IMR-90 (cell line): ENCODE measurements at regions not wholly inside any gene's neighbourhood (a gene's known extent, or its start where the extent isn't known, plus 50 kb on each side); places are given as distances from the start of the nearest gene placed in this dataset.
A peak's percentile ranks its signal among the peaks of the same experiment; 100 is the strongest.

Experiments
- ATAC-seq: fragments of 200-7000 bp; cut with Tn5 transposase; 2 replicates; pipeline ENCODE4 v1.9.1; 2020; ENCODE audit warnings: low read depth, mild to moderate bottlenecking, moderate library complexity
- BruUV-seq: library from RNA; stranded (reverse); fragments of 400-500 nt; replicated peaks from 2 replicates; lab custom pipeline; 2021; lab: Mats Ljungman, UMichigan
- CTCF ChIA-PET: fragments of 300-600 bp; formaldehyde crosslinking; extraction: SDS; loops from one replicate; lab custom pipeline; 2021; ENCODE audit warnings: antibody characterized with exemption; lab: Yijun Ruan, JAX
- POLR2A ChIA-PET: fragments of 300-600 bp; sonication (Branson Sonifier 250); formaldehyde crosslinking; loops from one replicate; lab custom pipeline; 2022; ENCODE audit warnings: antibody characterized with exemption; ENCODE audit not compliant: unreplicated experiment; lab: Charles Lee
- DNase-seq: peaks from one replicate; pipeline ENCODE4 v3.0.0; 2013
- H2AFZ ChIP-seq: replicated peaks from 2 replicates; pipeline ENCODE3; 2013; ENCODE audit warnings: low read length, mild to moderate bottlenecking; ENCODE audit not compliant: poor library complexity
- H2AK5ac ChIP-seq: 2 replicates; pipeline ENCODE4 v1.6.1; 2013; ENCODE audit warnings: low read depth, low read length, inconsistent platforms
- H2AK9ac ChIP-seq: replicated peaks from 2 replicates; pipeline ENCODE3; 2013; ENCODE audit warnings: mild to moderate bottlenecking, low read depth, low read length, moderate library complexity; ENCODE audit not compliant: poor library complexity
- H2BK120ac ChIP-seq: 2 replicates; pipeline ENCODE4 v1.6.1; 2013; ENCODE audit warnings: low read depth, low read length, inconsistent platforms
- H2BK15ac ChIP-seq: 3 replicates; pipeline ENCODE4 v1.6.1; 2013; ENCODE audit warnings: low read depth, low read length, inconsistent platforms
- H2BK20ac ChIP-seq: 2 replicates; pipeline ENCODE4 v1.6.1; 2013; ENCODE audit warnings: low read depth, mild to moderate bottlenecking, inconsistent platforms, low read length, moderate library complexity
- H2BK5ac ChIP-seq: 2 replicates; pipeline ENCODE4 v1.6.1; 2013; ENCODE audit warnings: mild to moderate bottlenecking, low read depth, low read length, inconsistent platforms; ENCODE audit not compliant: poor library complexity, severe bottlenecking
- H3K14ac ChIP-seq: replicated peaks from 2 replicates; pipeline ENCODE4 v1.6.1; 2013; ENCODE audit warnings: low read depth, low read length, inconsistent platforms
- H3K18ac ChIP-seq: 2 replicates; pipeline ENCODE4 v1.6.1; 2013; ENCODE audit warnings: low read depth, low read length, control low read depth
- H3K23ac ChIP-seq: 2 replicates; pipeline ENCODE4 v1.6.1; 2013; ENCODE audit warnings: low read depth, low read length, inconsistent platforms
- H3K27ac ChIP-seq: 2 replicates; pipeline ENCODE4 v1.5.1; 2013; ENCODE audit warnings: mild to moderate bottlenecking, control low read depth, low read length; ENCODE audit not compliant: insufficient read depth
- H3K27me3 ChIP-seq: 2 replicates; pipeline ENCODE4 v1.6.1; 2013; ENCODE audit warnings: low read length; ENCODE audit not compliant: control insufficient read depth, insufficient read depth
- H3K36me3 ChIP-seq: 2 replicates; pipeline ENCODE4 v1.6.1; 2013; ENCODE audit warnings: low read length, mixed read lengths; ENCODE audit not compliant: control insufficient read depth, insufficient read depth
- H3K4ac ChIP-seq: 2 replicates; pipeline ENCODE4 v1.6.1; 2013; ENCODE audit warnings: low read depth, low read length, inconsistent platforms
- H3K4me1 ChIP-seq: 2 replicates; pipeline ENCODE4 v1.6.1; 2013; ENCODE audit warnings: low read length, mixed read lengths; ENCODE audit not compliant: control insufficient read depth, insufficient read depth
- H3K4me2 ChIP-seq: 2 replicates; pipeline ENCODE4 v1.6.1; 2013; ENCODE audit warnings: low read depth, mild to moderate bottlenecking, control low read depth, low read length, moderate library complexity
- H3K4me3 ChIP-seq: 2 replicates; pipeline ENCODE4 v1.5.1; 2013; ENCODE audit warnings: low read depth, mild to moderate bottlenecking, control low read depth, low read length, moderate library complexity; ENCODE audit not compliant: insufficient read depth
- H3K56ac ChIP-seq: 2 replicates; pipeline ENCODE4 v1.6.1; 2013; ENCODE audit warnings: low read length, inconsistent platforms; ENCODE audit not compliant: insufficient read depth; ENCODE audit errors: extremely low read depth
- H3K79me1 ChIP-seq, 2 experiments: 2 replicates each; pipeline ENCODE4 v1.6.1; 2013; ENCODE audit warnings: low read length in 2 of 2, inconsistent platforms in 1 of 2, low read depth in 1 of 2
- H3K9ac ChIP-seq: 2 replicates; pipeline ENCODE4 v1.6.1; 2013; ENCODE audit warnings: low read depth, low read length, control low read depth
- H3K9me1 ChIP-seq: 2 replicates; pipeline ENCODE4 v1.6.1; 2013; ENCODE audit warnings: low read length, inconsistent platforms; ENCODE audit not compliant: insufficient read depth
- H3K9me3 ChIP-seq: 2 replicates; pipeline ENCODE4 v1.6.1; 2013; ENCODE audit warnings: low read length; ENCODE audit not compliant: control insufficient read depth, insufficient read depth
- H4K20me1 ChIP-seq: 2 replicates; pipeline ENCODE4 v1.6.1; 2013; ENCODE audit warnings: low read length, inconsistent platforms; ENCODE audit not compliant: insufficient read depth
- H4K5ac ChIP-seq: 2 replicates; pipeline ENCODE4 v1.6.1; 2013; ENCODE audit warnings: mild to moderate bottlenecking, low read depth, low read length, control low read depth
- H4K8ac ChIP-seq, 2 experiments: 2 replicates each; pipeline ENCODE4 v1.6.1; 2013; ENCODE audit warnings: low read depth in 2 of 2, low read length in 2 of 2, control low read depth in 1 of 2, inconsistent platforms in 1 of 2
- H4K91ac ChIP-seq: 2 replicates; pipeline ENCODE4 v1.6.1; 2013; ENCODE audit warnings: low read depth, low read length, inconsistent platforms; ENCODE audit not compliant: insufficient read depth
- BHLHE40 ChIP-seq: fragments of 150-350 bp; IDR thresholded peaks from 2 replicates; pipeline ENCODE4 v1.6.1; 2016; ENCODE audit warnings: mild to moderate bottlenecking, low read depth, low read length
- CEBPB ChIP-seq: IDR thresholded peaks from 2 replicates; pipeline ENCODE4 v1.6.1; 2012; ENCODE audit warnings: low read depth, low read length, improper control_type of control experiment
- CHD1 ChIP-seq: IDR thresholded peaks from 2 replicates; pipeline ENCODE4 v1.6.1; 2012; ENCODE audit warnings: low read depth, low read length, improper control_type of control experiment
- FOS ChIP-seq: fragments of 150-350 bp; IDR thresholded peaks from 2 replicates; pipeline ENCODE4 v1.6.1; 2016; ENCODE audit warnings: low read depth, low read length
- MAZ ChIP-seq: IDR thresholded peaks from 2 replicates; pipeline ENCODE4 v1.6.1; 2012; ENCODE audit warnings: low read depth, mild to moderate bottlenecking, low read length, improper control_type of control experiment, moderate library complexity, borderline replicate concordance
- MXI1 ChIP-seq: IDR thresholded peaks from 2 replicates; pipeline ENCODE4 v1.6.1; 2012; ENCODE audit warnings: low read depth, mild to moderate bottlenecking, low read length, moderate library complexity, borderline replicate concordance
- NFE2L2 ChIP-seq: fragments of 150-350 bp; IDR thresholded peaks from 2 replicates; pipeline ENCODE4 v1.6.1; 2016; ENCODE audit warnings: low read depth, mild to moderate bottlenecking, low read length
- RAD21 ChIP-seq: IDR thresholded peaks from 2 replicates; pipeline ENCODE4 v1.6.1; 2012; ENCODE audit warnings: low read length, improper control_type of control experiment
- RCOR1 ChIP-seq: IDR thresholded peaks from 2 replicates; pipeline ENCODE4 v1.6.1; 2012; ENCODE audit warnings: mild to moderate bottlenecking, low read length, improper control_type of control experiment; ENCODE audit not compliant: insufficient replicate concordance
- RFX5 ChIP-seq: IDR thresholded peaks from 2 replicates; pipeline ENCODE4 v1.8.0; 2012; ENCODE audit warnings: low read depth, mild to moderate bottlenecking, low read length, moderate library complexity
- SMC3 ChIP-seq: fragments of 150-350 bp; IDR thresholded peaks from 2 replicates; pipeline ENCODE4 v1.6.1; 2016; ENCODE audit warnings: low read depth, mild to moderate bottlenecking, antibody characterized with exemption, low read length, moderate library complexity
- WGBS, 2 experiments: methylation state at CpG; one replicate each; pipeline versions ENCODE4 v1.1.5 to v1.1.7; 2013; ENCODE audit warnings: missing lambda C conversion rate in 2 of 2; ENCODE audit not compliant: insufficient read length in 1 of 2; ENCODE audit errors: extremely low coverage in 2 of 2; 5-methylcytosine and 5-hydroxymethylcytosine counted together
- dilution Hi-C: fragments of 300-500 bp; cut with HindIII; formaldehyde crosslinking; loops from one replicate; pipeline ENCODE4 v1.14.3; 2018; ENCODE audit warnings: low sequenced_read_pairs; ENCODE audit not compliant: unreplicated experiment
- in situ Hi-C: fragments of 300-500 bp; cut with MboI; formaldehyde crosslinking; loops from 3 replicates; pipeline ENCODE4 v1.14.3; 2019; ENCODE audit warnings: low sequenced_read_pairs, inconsistent platforms, mixed read lengths
- intact Hi-C: fragments of 100-400 bp; cut with micrococcal nuclease; formaldehyde crosslinking; loops from 2 replicates; pipeline ENCODE4 v1.10.0; 2022
- TF ChIP-seq, protein P1 (sequence below): fragments of 150-350 bp; IDR thresholded peaks from 2 replicates; pipeline ENCODE4 v1.6.1; 2017; ENCODE audit warnings: mild to moderate bottlenecking, antibody characterized with exemption, low read length, low read depth
- TF ChIP-seq, protein P2 (sequence below): fragments of 150-350 bp; IDR thresholded peaks from 2 replicates; pipeline ENCODE4 v1.6.1; 2016; ENCODE audit warnings: low read depth, mild to moderate bottlenecking, low read length, moderate library complexity, borderline replicate concordance

- Histone ChIP-seq H2AK5ac (0 out of 2 replicates have a peak overlapping the region, but pooled peaks have one; percentile 30), H3K4me1 (peaks cover 11% of the 10 kb centered on the region; the same call in 1 of the 2 replicates), H3K18ac (no peak overlapping the region), H2AK9ac (no peak overlapping the region), H3K4ac (peak overlapping the region; percentile 53; the same call in 1 of the 2 replicates), H3K23ac (no peak overlapping the region), H3K14ac (no peak overlapping the region), H3K9me3 (peaks cover 7% of the 10 kb centered on the region; the same call in 1 of the 2 replicates), H3K9me1 (peaks cover 9% of the 10 kb centered on the region; the same call in 1 of the 2 replicates), H3K4me2 (0 out of 2 replicates have a peak overlapping the region, but pooled peaks have one; percentile 15), H2BK5ac (no peak overlapping the region), H2BK120ac (no peak overlapping the region), H3K79me1 (no peaks in the 10 kb centered on the region), H3K27ac (no peak overlapping the region), H3K27me3 (peaks cover 7% of the 10 kb centered on the region), H3K4me3 (no peak overlapping the region), H3K56ac (no peak overlapping the region), H4K8ac (no peak overlapping the region), H4K20me1 (peaks cover 3% of the 10 kb centered on the region; the same call in 1 of the 2 replicates), H4K5ac (no peak overlapping the region), H2BK15ac (no peak overlapping the region), H2AFZ (peak overlapping the region; percentile 27), H3K36me3 (no peaks in the 10 kb centered on the region), H2BK20ac (no peak overlapping the region), H3K9ac (no peak overlapping the region), H4K91ac (no peak overlapping the region)
- in situ Hi-C loops (no loop called here), dilution Hi-C loops (no loop called here), intact Hi-C loops (no loop called here)
- ATAC-seq (peak; percentile 86), DNase-seq (peak; percentile 87)
- BruUV-seq = no TSS peak
- ChIA-PET CTCF (no interaction called here), POLR2A (interaction anchor here (0.6 kb wide), 1 partner anchor 640 kb away, joined by 6 read pairs; no protein-coding TSS in a partner anchor)
- 31% methylated on average over 7 of the region's 18 CpGs; no CpG with 5 or more reads in 1 of the 2 experiments for WGBS, 2 experiments
- TF ChIP-seq RCOR1 (no peak), RAD21 (no peak), CHD1 (no peak), MAZ (no peak), RFX5 (no peak), CEBPB (peak; percentile 19; the same call in 1 of the 2 replicates), NFE2L2 (peak; percentile 33; the same call in 1 of the 2 replicates), MXI1 (no peak), SMC3 (no peak), BHLHE40 (peak; percentile 93), FOS (peak; percentile 73)
- TF ChIP-seq, protein P1, sequence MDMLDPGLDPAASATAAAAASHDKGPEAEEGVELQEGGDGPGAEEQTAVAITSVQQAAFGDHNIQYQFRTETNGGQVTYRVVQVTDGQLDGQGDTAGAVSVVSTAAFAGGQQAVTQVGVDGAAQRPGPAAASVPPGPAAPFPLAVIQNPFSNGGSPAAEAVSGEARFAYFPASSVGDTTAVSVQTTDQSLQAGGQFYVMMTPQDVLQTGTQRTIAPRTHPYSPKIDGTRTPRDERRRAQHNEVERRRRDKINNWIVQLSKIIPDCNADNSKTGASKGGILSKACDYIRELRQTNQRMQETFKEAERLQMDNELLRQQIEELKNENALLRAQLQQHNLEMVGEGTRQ = no peak
- TF ChIP-seq, protein P2, sequence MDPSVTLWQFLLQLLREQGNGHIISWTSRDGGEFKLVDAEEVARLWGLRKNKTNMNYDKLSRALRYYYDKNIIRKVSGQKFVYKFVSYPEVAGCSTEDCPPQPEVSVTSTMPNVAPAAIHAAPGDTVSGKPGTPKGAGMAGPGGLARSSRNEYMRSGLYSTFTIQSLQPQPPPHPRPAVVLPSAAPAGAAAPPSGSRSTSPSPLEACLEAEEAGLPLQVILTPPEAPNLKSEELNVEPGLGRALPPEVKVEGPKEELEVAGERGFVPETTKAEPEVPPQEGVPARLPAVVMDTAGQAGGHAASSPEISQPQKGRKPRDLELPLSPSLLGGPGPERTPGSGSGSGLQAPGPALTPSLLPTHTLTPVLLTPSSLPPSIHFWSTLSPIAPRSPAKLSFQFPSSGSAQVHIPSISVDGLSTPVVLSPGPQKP = no peak
Observed at GRCh38 chr22:45064313-45065278, 54.8 kb upstream of the PHF21B start.
